CD14-positive monocyte (primary cell): ENCODE measurements at regions not wholly inside any gene's neighbourhood (a gene's known extent, or its start where the extent isn't known, plus 50 kb on each side); places are given as distances from the start of the nearest gene placed in this dataset.
A peak's percentile ranks its signal among the peaks of the same experiment; 100 is the strongest.

Experiments used
- DNase-seq, 3 donors: peaks; one replicate each; pipeline ENCODE4 v3.0.0-alpha.2; 2011 to 2022
- H2AFZ ChIP-seq: 2 replicates; pipeline ENCODE4 v1.6.0; 2012; ENCODE audit warnings: mild to moderate bottlenecking, low read depth, low read length, inconsistent platforms; ENCODE audit not compliant: insufficient read depth, poor library complexity, severe bottlenecking
- H3K27ac ChIP-seq, 2 donors: 1 replicate in 1 of 2; 2 replicates in 1 of 2; pipeline ENCODE4 v1.5.1; 2012 to 2013; ENCODE audit warnings: low read length in 2 of 2, control low read depth in 1 of 2, inconsistent platforms in 1 of 2, low read depth in 1 of 2, mild to moderate bottlenecking in 1 of 2
- H3K27me3 ChIP-seq, 2 donors: one replicate each; pipeline versions ENCODE4 v1.6.0 to v1.6.1; 2011 to 2013; ENCODE audit warnings: low read length in 2 of 2; ENCODE audit not compliant: control insufficient read depth in 2 of 2, insufficient read depth in 2 of 2
- H3K36me3 ChIP-seq, 2 donors: replicated peaks in 1 of 2; 1 replicate in 1 of 2; 2 replicates in 1 of 2; pipeline versions ENCODE4 v1.5.1 to v1.6.1; 2012 to 2013; ENCODE audit warnings: low read length in 2 of 2, control low read depth in 1 of 2, inconsistent platforms in 1 of 2, mild to moderate bottlenecking in 1 of 2; ENCODE audit not compliant: insufficient read depth in 2 of 2, control insufficient read depth in 1 of 2
- H3K4me1 ChIP-seq, 2 donors: 1 replicate in 1 of 2; 2 replicates in 1 of 2; pipeline versions ENCODE4 v1.5.1 to v1.6.1; 2012 to 2013; ENCODE audit warnings: low read length in 2 of 2, control low read depth in 1 of 2, inconsistent platforms in 1 of 2, mild to moderate bottlenecking in 1 of 2, moderate library complexity in 1 of 2; ENCODE audit not compliant: insufficient read depth in 2 of 2, control insufficient read depth in 1 of 2
- H3K4me2 ChIP-seq: replicated peaks from 2 replicates; pipeline ENCODE3; 2012; ENCODE audit warnings: low read length, moderate library complexity, mild to moderate bottlenecking; ENCODE audit not compliant: poor library complexity, severe bottlenecking; ENCODE audit errors: extremely low read depth
- H3K4me3 ChIP-seq, 3 experiments: fragments of 200-600 bp in 1 of 3; sonication (generic) in 1 of 3; replicated peaks in 1 of 3; 1 replicate in 2 of 3; 2 replicates in 1 of 3; pipeline ENCODE4 v1.5.1; 2011 to 2013; ENCODE audit warnings: low read length in 3 of 3, mild to moderate bottlenecking in 3 of 3, control low read depth in 2 of 3, low read depth in 2 of 3, inconsistent platforms in 1 of 3, moderate library complexity in 1 of 3
- H3K79me2 ChIP-seq: 2 replicates; pipeline ENCODE4 v1.6.0; 2012; ENCODE audit warnings: mild to moderate bottlenecking, control low read depth, inconsistent platforms, low read length, moderate library complexity; ENCODE audit not compliant: insufficient read depth
- H3K9ac ChIP-seq: 2 replicates; pipeline ENCODE4 v1.6.0; 2017; ENCODE audit warnings: low read length, mild to moderate bottlenecking; ENCODE audit not compliant: insufficient read depth, poor library complexity, severe bottlenecking
- H3K9me3 ChIP-seq, 2 donors: replicated peaks in 1 of 2; 1 replicate in 1 of 2; 2 replicates in 1 of 2; pipeline versions ENCODE4 v1.5.1 to v1.6.1; 2012 to 2013; ENCODE audit warnings: low read length in 2 of 2, control low read depth in 1 of 2; ENCODE audit not compliant: control insufficient read depth in 1 of 2, insufficient read depth in 1 of 2
- H4K20me1 ChIP-seq: 2 replicates; pipeline ENCODE4 v1.6.0; 2012; ENCODE audit warnings: mild to moderate bottlenecking, low read length, control low read depth, moderate library complexity; ENCODE audit not compliant: insufficient read depth
- H3K27ac Mint-ChIP-seq, 7 donors: one replicate each; pipeline ENCODE4 v1.8.0; 2020; ENCODE audit warnings: mild to moderate bottlenecking in 7 of 7, mixed read lengths in 7 of 7, moderate library complexity in 6 of 7, inconsistent platforms in 2 of 7
- H3K27me3 Mint-ChIP-seq, 3 donors: one replicate each; pipeline ENCODE4 v1.8.0; 2021 to 2022; ENCODE audit warnings: low read depth in 3 of 3, mild to moderate bottlenecking in 3 of 3, mixed read lengths in 3 of 3, moderate library complexity in 3 of 3, inconsistent platforms in 1 of 3
- H3K36me3 Mint-ChIP-seq, 2 donors: one replicate each; pipeline ENCODE4 v1.8.0; 2020; ENCODE audit warnings: mixed read lengths in 2 of 2, inconsistent platforms in 1 of 2, mild to moderate bottlenecking in 1 of 2
- H3K4me1 Mint-ChIP-seq: one replicate; pipeline ENCODE4 v1.8.0; 2020; ENCODE audit warnings: mild to moderate bottlenecking, mixed read lengths
- H3K4me3 Mint-ChIP-seq, 2 donors: one replicate each; pipeline ENCODE4 v1.8.0; 2020; ENCODE audit warnings: mild to moderate bottlenecking in 2 of 2, mixed read lengths in 2 of 2, moderate library complexity in 1 of 2
- H3K9me3 Mint-ChIP-seq, 7 donors: one replicate each; pipeline ENCODE4 v1.8.0; 2020 to 2022; ENCODE audit warnings: mixed read lengths in 7 of 7, mild to moderate bottlenecking in 6 of 7, moderate library complexity in 6 of 7, inconsistent platforms in 2 of 7
- CTCF ChIP-seq: fragments of 200-600 bp; IDR thresholded peaks from one replicate; pipeline ENCODE4 v1.8.0; 2022; ENCODE audit warnings: antibody characterized with exemption, mild to moderate bottlenecking
- WGBS: methylation state at CpG from one replicate; pipeline ENCODE4 v1.1.5; 2013; ENCODE audit warnings: missing lambda C conversion rate; ENCODE audit not compliant: insufficient coverage; 5-methylcytosine and 5-hydroxymethylcytosine counted together
- intact Hi-C, 2 donors: fragments of 100-400 bp; cut with micrococcal nuclease; formaldehyde crosslinking; loops; one replicate each; pipeline versions ENCODE4 v1.15.0 to v1.15.1; 2023

- peaks cover 4 to 14% of the 10 kb centered on the region in 2 donors for H3K9me3 ChIP-seq
- peaks cover 9 to 32% of the 10 kb centered on the region in 2 donors for H3K27me3 ChIP-seq
- no peaks in the 10 kb centered on the region for H3K36me3 Mint-ChIP-seq
- H3K4me3 Mint-ChIP-seq: no peak overlapping the region
- TF ChIP-seq CTCF: no peak
- no peak overlapping the region for H3K4me2 ChIP-seq
- no peak overlapping the region for H2AFZ ChIP-seq
- peaks cover 44 to 48% of the 10 kb centered on the region in 2 donors for H3K4me1 ChIP-seq
- H3K4me1 Mint-ChIP-seq: peaks cover 44% of the 10 kb centered on the region
- no peak overlapping the region for H3K9ac ChIP-seq
- peaks cover 4 to 15% (median 10%) of the 10 kb centered on the region in 7 donors for H3K9me3 Mint-ChIP-seq
- no peak overlapping the region for H3K4me3 ChIP-seq
- no peaks in the 10 kb centered on the region for H4K20me1 ChIP-seq
- no peaks in the 10 kb centered on the region for H3K79me2 ChIP-seq
- 69% methylated on average over 6 of the region's 8 CpGs for WGBS
- H3K36me3 ChIP-seq: no peaks in the 10 kb centered on the region
- intact Hi-C loops: no loop called here
- H3K27ac Mint-ChIP-seq: no peak overlapping the region
- H3K27me3 Mint-ChIP-seq: peaks cover 17 to 41% (median 21%) of the 10 kb centered on the region in 3 donors
- H3K27ac ChIP-seq: no peak overlapping the region
- peak in 1 of 3 donors; percentile 16 for DNase-seq
These were observed 115.7 kb upstream of the FAM9B start for GRCh38 chrX:9149501-9150245.

GRCh38 chrX:9151772-9152307 is 117.9 kb upstream of the FAM9B start:
- H3K4me3 Mint-ChIP-seq: peak overlapping the region in 1 of 2 donors; percentile 21
- Histone ChIP-seq H2AFZ (no peak overlapping the region), H3K27me3 (peaks cover 6 to 29% of the 10 kb centered on the region in 2 donors), H3K4me1 (peaks cover 42 to 45% of the 10 kb centered on the region in 2 donors), H3K9me3 (peaks cover 6 to 17% of the 10 kb centered on the region in 2 donors), H3K79me2 (no peaks in the 10 kb centered on the region), H4K20me1 (no peaks in the 10 kb centered on the region), H3K4me2 (peak overlapping the region; percentile 16), H3K27ac (peak overlapping the region in 1 of 2 donors; percentile 11), H3K4me3 (peak overlapping the region in 1 of 3 experiments; percentile 6), H3K36me3 (no peaks in the 10 kb centered on the region), H3K9ac (no peak overlapping the region)
- peaks cover 13 to 29% (median 16%) of the 10 kb centered on the region in 3 donors for H3K27me3 Mint-ChIP-seq
- intact Hi-C loops: no loop called here
- WGBS: no CpG with 5 or more reads among the region's 2 CpGs
- no peaks in the 10 kb centered on the region for H3K36me3 Mint-ChIP-seq
- H3K4me1 Mint-ChIP-seq: peaks cover 44% of the 10 kb centered on the region
- no peak for TF ChIP-seq CTCF
- peaks cover 4 to 15% (median 8%) of the 10 kb centered on the region in 7 donors for H3K9me3 Mint-ChIP-seq
- H3K27ac Mint-ChIP-seq: peak overlapping the region in 3 of 7 donors; percentile 7 to 26 (median 23)
- DNase-seq: peak; percentile 3 to 38 (median 23)
